ENCODE measurements at regions not wholly inside any gene's neighbourhood (a gene's known extent, or its start where the extent isn't known, plus 50 kb on each side); places are given as distances from the start of the nearest gene placed in this dataset.

- no peak for DNase-seq
Measured at GRCh38 chr6:97594844-97595243, 311.8 kb upstream of the MMS22L start.

GRCh38 chr6:97621111-97621510 lies 338.1 kb upstream of the MMS22L start:
- DNase-seq, result no peak

- no peak for DNase-seq
Measured at GRCh38 chr6:97626671-97627441, 343.8 kb upstream of the MMS22L start.

- no peak for DNase-seq
Measured at GRCh38 chr6:97629180-97629579, 346.2 kb upstream of the MMS22L start.

GRCh38 chr6:97630604-97631003 lies 347.6 kb upstream of the MMS22L start:
- no peak for DNase-seq

- DNase-seq, result no peak
Measured at GRCh38 chr6:97632341-97632740, 349.3 kb upstream of the MMS22L start.

GRCh38 chr6:97639702-97640101 lies 356.7 kb upstream of the MMS22L start:
- DNase-seq, result no peak

GRCh38 chr6:97644353-97644752 lies 361.3 kb upstream of the MMS22L start:
- DNase-seq, result no peak

- DNase-seq, result no peak
Measured at GRCh38 chr6:97645757-97646156, 362.7 kb upstream of the MMS22L start.

- no peak for DNase-seq
Measured at GRCh38 chr6:97653076-97653475, 370.1 kb upstream of the MMS22L start.

GRCh38 chr6:97653517-97653916 lies 370.5 kb upstream of the MMS22L start:
- no peak for DNase-seq

- no peak for DNase-seq
Measured at GRCh38 chr6:97654674-97655073, 371.7 kb upstream of the MMS22L start.

- DNase-seq, result no peak
Measured at GRCh38 chr6:97656236-97656635, 373.2 kb upstream of the MMS22L start.

GRCh38 chr6:97656706-97657350 lies 373.8 kb upstream of the MMS22L start:
- DNase-seq, result no peak

- DNase-seq, result no peak
Measured at GRCh38 chr6:97658090-97658489, 375.1 kb upstream of the MMS22L start.

GRCh38 chr6:97663252-97663651 lies 380.2 kb upstream of the MMS22L start:
- no peak for DNase-seq

- no peak for DNase-seq
Measured at GRCh38 chr6:97665446-97665845, 382.4 kb upstream of the MMS22L start.

GRCh38 chr6:97666889-97667288 lies 383.9 kb upstream of the MMS22L start:
- no peak for DNase-seq

GRCh38 chr6:97668716-97669115 lies 385.7 kb upstream of the MMS22L start:
- no peak for DNase-seq

GRCh38 chr6:97669191-97670031 lies 386.4 kb upstream of the MMS22L start:
- peak; percentile 0 to 1 for DNase-seq

- DNase-seq, result no peak
Measured at GRCh38 chr6:97674802-97675201, 391.8 kb upstream of the MMS22L start.

- no peak for DNase-seq
Measured at GRCh38 chr6:97677626-97678025, 394.6 kb upstream of the MMS22L start.

GRCh38 chr6:97687916-97688315 lies 404.9 kb upstream of the MMS22L start:
- DNase-seq, result no peak

Measured in stimulated activated CD4-positive, alpha-beta T cell treated with anti-CD3 and anti-CD28 coated beads, Interleukin-2, amount 100 ng/mL, for 48 hours (primary cell).